Left lobe of liver (tissue), 2 donors: ENCODE measurements at regions not wholly inside any gene's neighbourhood (a gene's known extent, or its start where the extent isn't known, plus 50 kb on each side); places are given as distances from the start of the nearest gene placed in this dataset.
"Not testable (repeated sequence)": the region's sequence is repeated elsewhere in the genome, so short reads cannot be mapped to it uniquely, and the experiment has no call there.

Source experiments
- ATAC-seq: fragments of 200-7000 bp; cut with Tn5 transposase; one replicate; pipeline ENCODE4 v1.9.1; 2020; ENCODE audit warnings: mild to moderate bottlenecking, moderate library complexity
- DNase-seq: peaks from one replicate; pipeline ENCODE4 v3.0.0-alpha.2; 2020; ENCODE audit warnings: low spot score
- donor health status: DM: no; HTN: no; CAD: no; lungs with moderate emphysema.
- donor health status: DM: no; HTN: yes; CAD: no.

GRCh38 chr10:36463390-36463789 is 662.0 kb upstream of the ANKRD30A start:
- ATAC-seq (no peak), DNase-seq (no peak)

GRCh38 chr10:36462194-36462593 is 663.2 kb upstream of the ANKRD30A start:
- DNase-seq (no peak), ATAC-seq (no peak)

- DNase-seq, ATAC-seq: not testable (repeated sequence)
Measured at GRCh38 chr10:36458437-36458836, 667.0 kb upstream of the ANKRD30A start.

GRCh38 chr10:36457751-36458150 is 667.6 kb upstream of the ANKRD30A start:
- DNase-seq: no peak
- no peak for ATAC-seq

GRCh38 chr10:36455526-36456133 is 669.8 kb upstream of the ANKRD30A start:
- ATAC-seq: no peak
- no peak for DNase-seq

- DNase-seq: no peak
- ATAC-seq: no peak
Measured at GRCh38 chr10:36452851-36453250, 672.5 kb upstream of the ANKRD30A start.

GRCh38 chr10:36451391-36451970 is 673.9 kb upstream of the ANKRD30A start:
- ATAC-seq (no peak), DNase-seq (no peak)

- no peak for DNase-seq
- no peak for ATAC-seq
Measured at GRCh38 chr10:36450380-36450779, 675.0 kb upstream of the ANKRD30A start.

- ATAC-seq (no peak), DNase-seq (no peak)
Measured at GRCh38 chr10:36448760-36449691, 676.4 kb upstream of the ANKRD30A start.

- ATAC-seq: no peak
- DNase-seq: no peak
Measured at GRCh38 chr10:36446881-36447280, 678.5 kb upstream of the ANKRD30A start.

- DNase-seq: no peak
- no peak for ATAC-seq
Measured at GRCh38 chr10:36443233-36443632, 682.2 kb upstream of the ANKRD30A start.

- no peak for ATAC-seq
- DNase-seq: no peak
Measured at GRCh38 chr10:36441557-36441956, 683.8 kb upstream of the ANKRD30A start.

- ATAC-seq (no peak), DNase-seq (no peak)
Measured at GRCh38 chr10:36440539-36440938, 684.9 kb upstream of the ANKRD30A start.

GRCh38 chr10:36437367-36437766 is 688.0 kb upstream of the ANKRD30A start:
- ATAC-seq (no peak), DNase-seq (no peak)

GRCh38 chr10:36428507-36428906 is 696.9 kb upstream of the ANKRD30A start:
- DNase-seq: no peak
- ATAC-seq: no peak

GRCh38 chr10:36425131-36425797 is 700.1 kb upstream of the ANKRD30A start:
- ATAC-seq: no peak
- no peak for DNase-seq

- ATAC-seq (no peak), DNase-seq (no peak)
Measured at GRCh38 chr10:36424502-36424901, 700.9 kb upstream of the ANKRD30A start.

GRCh38 chr10:36423821-36424248 is 701.6 kb upstream of the ANKRD30A start:
- ATAC-seq: no peak
- no peak for DNase-seq

- ATAC-seq: no peak
- no peak for DNase-seq
Measured at GRCh38 chr10:36421992-36422391, 703.4 kb upstream of the ANKRD30A start.

- DNase-seq: no peak
Measured at GRCh38 chr10:36416513-36416912, 708.9 kb upstream of the ANKRD30A start.

GRCh38 chr10:36412942-36413341 is 712.5 kb upstream of the ANKRD30A start:
- ATAC-seq: no peak

More at GRCh38 chr10:36416513-36416912, 708.9 kb upstream of the ANKRD30A start:
- ATAC-seq: no peak

More at GRCh38 chr10:36412942-36413341, 712.5 kb upstream of the ANKRD30A start:
- no peak for DNase-seq
